Natural killer cell (primary cell): ENCODE measurements at regions not wholly inside any gene's neighbourhood (a gene's known extent, or its start where the extent isn't known, plus 50 kb on each side); places are given as distances from the start of the nearest gene placed in this dataset.

ENCODE experiments used
- ATAC-seq, 3 donors: fragments of 150-1000 bp in 2 of 3; fragments of 200-7000 bp in 1 of 3; cut with Tn5 transposase; 1 replicate in 1 of 3; 2 replicates in 2 of 3; pipeline ENCODE4 v1.10.0; 2021; ENCODE audit warnings: mild to moderate bottlenecking in 2 of 3, moderate library complexity in 2 of 3
- DNase-seq, 2 donors: peaks; one replicate each; pipeline versions ENCODE4 v3.0.0 to v3.0.0-alpha.2; 2013 to 2021; ENCODE audit warnings: mixed read lengths in 1 of 2
- H3K27ac ChIP-seq: one replicate; pipeline ENCODE4 v1.5.1; 2013; ENCODE audit warnings: mild to moderate bottlenecking, low read length
- H3K27me3 ChIP-seq: one replicate; pipeline ENCODE4 v1.6.1; 2013; ENCODE audit warnings: low read length; ENCODE audit not compliant: control insufficient read depth, insufficient read depth
- H3K36me3 ChIP-seq: one replicate; pipeline ENCODE4 v1.6.1; 2013; ENCODE audit warnings: low read length; ENCODE audit not compliant: control insufficient read depth, insufficient read depth
- H3K4me1 ChIP-seq: one replicate; pipeline ENCODE4 v1.6.1; 2013; ENCODE audit warnings: low read length; ENCODE audit not compliant: control insufficient read depth, insufficient read depth
- H3K4me3 ChIP-seq: one replicate; pipeline ENCODE4 v1.5.1; 2013; ENCODE audit warnings: low read length
- H3K9me3 ChIP-seq: one replicate; pipeline ENCODE4 v1.6.1; 2013; ENCODE audit warnings: low read length; ENCODE audit not compliant: control insufficient read depth, insufficient read depth
- H3K27ac Mint-ChIP-seq, 2 donors: one replicate each; pipeline ENCODE4 v1.8.0; 2022; ENCODE audit warnings: mild to moderate bottlenecking in 2 of 2, mixed read lengths in 2 of 2, moderate library complexity in 1 of 2
- H3K27me3 Mint-ChIP-seq, 2 donors: one replicate each; pipeline ENCODE4 v1.8.0; 2022; ENCODE audit warnings: low read depth in 2 of 2, mixed read lengths in 2 of 2
- H3K36me3 Mint-ChIP-seq: one replicate; pipeline ENCODE4 v1.8.0; 2022; ENCODE audit warnings: mixed read lengths
- H3K4me1 Mint-ChIP-seq, 2 donors: one replicate each; pipeline ENCODE4 v1.8.0; 2022; ENCODE audit warnings: mixed read lengths in 2 of 2
- H3K4me3 Mint-ChIP-seq: one replicate; pipeline ENCODE4 v1.8.0; 2022; ENCODE audit warnings: mild to moderate bottlenecking, moderate library complexity, mixed read lengths
- H3K9me3 Mint-ChIP-seq, 2 donors: one replicate each; pipeline ENCODE4 v1.8.0; 2022; ENCODE audit warnings: mixed read lengths in 2 of 2
- CTCF ChIP-seq: fragments of 200-600 bp; IDR thresholded peaks from one replicate; pipeline ENCODE4 v1.8.0; 2022; ENCODE audit warnings: antibody characterized with exemption
- WGBS: methylation state at CpG from one replicate; pipeline ENCODE4 v1.1.7; 2013; ENCODE audit warnings: missing lambda C conversion rate; ENCODE audit not compliant: insufficient coverage; 5-methylcytosine and 5-hydroxymethylcytosine counted together
- intact Hi-C: fragments of 100-400 bp; cut with micrococcal nuclease; formaldehyde crosslinking; loops from one replicate; pipeline ENCODE4 v1.14.2; 2022

- H3K36me3 Mint-ChIP-seq: no peaks in the 10 kb centered on the region
Measured at GRCh38 chr4:79205121-79205520, 120.7 kb downstream of the NAA11 start.

DNA sequence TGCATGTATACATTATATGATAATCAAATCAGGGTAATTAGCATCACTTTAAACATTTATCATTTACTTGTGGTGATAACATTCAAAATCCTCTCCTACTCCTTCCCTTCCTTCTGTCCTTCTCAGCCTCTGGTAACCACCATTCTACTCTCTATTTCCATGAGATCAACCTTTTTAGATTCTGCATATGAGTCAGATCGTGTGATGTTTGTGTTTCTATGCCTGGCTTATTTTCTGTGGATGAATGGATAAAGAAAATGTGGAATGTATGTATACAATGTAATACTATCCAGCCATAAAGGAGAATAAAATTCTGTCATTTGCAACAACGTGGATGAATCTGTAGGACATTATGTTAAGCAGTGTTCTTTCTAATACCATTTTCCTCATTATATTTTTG is 123.9 kb downstream of the NAA11 start:
- H3K27ac ChIP-seq: no peak overlapping the region
- Mint-ChIP-seq H3K27ac (no peak overlapping the region), H3K27me3 (no peaks in the 10 kb centered on the region), H3K4me1 (no peaks in the 10 kb centered on the region), H3K9me3 (peaks cover 3 to 6% of the 10 kb centered on the region in 2 donors), H3K36me3 (no peaks in the 10 kb centered on the region), H3K4me3 (no peak overlapping the region)
- no peak overlapping the region for H3K4me3 ChIP-seq
- H3K4me1 ChIP-seq: no peaks in the 10 kb centered on the region
- ATAC-seq (no peak), DNase-seq (no peak)
- H3K36me3 ChIP-seq: no peaks in the 10 kb centered on the region
- intact Hi-C loops: no loop called here
- H3K9me3 ChIP-seq: no peaks in the 10 kb centered on the region
- TF ChIP-seq CTCF: no peak
- no peaks in the 10 kb centered on the region for H3K27me3 ChIP-seq
- no CpG with 5 or more reads among the region's 2 CpGs for WGBS

More at GRCh38 chr4:79205121-79205520, 120.7 kb downstream of the NAA11 start:
- Mint-ChIP-seq H3K27me3 (no peaks in the 10 kb centered on the region), H3K4me3 (no peak overlapping the region), H3K4me1 (no peaks in the 10 kb centered on the region), H3K27ac (no peak overlapping the region), H3K9me3 (peaks cover 2 to 5% of the 10 kb centered on the region in 2 donors)
- no peaks in the 10 kb centered on the region for H3K9me3 ChIP-seq
- no peak overlapping the region for H3K27ac ChIP-seq
- no peak for TF ChIP-seq CTCF
- no peaks in the 10 kb centered on the region for H3K36me3 ChIP-seq
- H3K4me3 ChIP-seq: no peak overlapping the region
- H3K4me1 ChIP-seq: no peaks in the 10 kb centered on the region
- WGBS: 71% methylated on average over 1 of the region's 3 CpGs
- no peak for DNase-seq
- intact Hi-C loops: no loop called here
- H3K27me3 ChIP-seq: no peaks in the 10 kb centered on the region
- no peak for ATAC-seq

DNA sequence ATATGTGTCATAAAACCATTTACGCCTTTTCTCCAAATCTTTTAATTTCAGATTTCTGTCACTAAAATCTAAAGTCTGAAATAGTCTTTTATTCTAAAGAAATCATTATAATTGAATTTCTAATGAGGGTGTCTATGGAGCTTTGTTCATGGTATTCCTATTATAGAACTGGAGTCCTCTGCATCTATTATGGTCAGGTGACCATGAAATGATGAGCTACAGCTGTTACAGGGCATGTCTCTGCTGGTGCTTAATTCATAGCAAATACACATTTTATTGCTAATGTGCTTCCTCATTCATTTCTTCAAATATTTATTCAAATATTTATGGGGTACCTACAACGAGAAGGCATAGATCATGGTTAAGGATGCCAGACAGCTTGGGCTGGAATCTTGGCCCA is 126.1 kb downstream of the NAA11 start:
- ATAC-seq (no peak), DNase-seq (no peak)
- H3K27me3 Mint-ChIP-seq: no peaks in the 10 kb centered on the region
- 78% methylated on average over 1 of the region's 2 CpGs for WGBS
- no peaks in the 10 kb centered on the region for H3K4me1 Mint-ChIP-seq
- Histone ChIP-seq H3K4me1 (no peaks in the 10 kb centered on the region), H3K27me3 (no peaks in the 10 kb centered on the region), H3K4me3 (no peak overlapping the region), H3K36me3 (no peaks in the 10 kb centered on the region), H3K27ac (no peak overlapping the region), H3K9me3 (no peaks in the 10 kb centered on the region)
- no peak for TF ChIP-seq CTCF
- H3K9me3 Mint-ChIP-seq: peaks cover 8 to 14% of the 10 kb centered on the region in 2 donors
- H3K27ac Mint-ChIP-seq: no peak overlapping the region
- intact Hi-C loops: no loop called here
- H3K4me3 Mint-ChIP-seq: no peak overlapping the region
- H3K36me3 Mint-ChIP-seq: no peaks in the 10 kb centered on the region

DNA sequence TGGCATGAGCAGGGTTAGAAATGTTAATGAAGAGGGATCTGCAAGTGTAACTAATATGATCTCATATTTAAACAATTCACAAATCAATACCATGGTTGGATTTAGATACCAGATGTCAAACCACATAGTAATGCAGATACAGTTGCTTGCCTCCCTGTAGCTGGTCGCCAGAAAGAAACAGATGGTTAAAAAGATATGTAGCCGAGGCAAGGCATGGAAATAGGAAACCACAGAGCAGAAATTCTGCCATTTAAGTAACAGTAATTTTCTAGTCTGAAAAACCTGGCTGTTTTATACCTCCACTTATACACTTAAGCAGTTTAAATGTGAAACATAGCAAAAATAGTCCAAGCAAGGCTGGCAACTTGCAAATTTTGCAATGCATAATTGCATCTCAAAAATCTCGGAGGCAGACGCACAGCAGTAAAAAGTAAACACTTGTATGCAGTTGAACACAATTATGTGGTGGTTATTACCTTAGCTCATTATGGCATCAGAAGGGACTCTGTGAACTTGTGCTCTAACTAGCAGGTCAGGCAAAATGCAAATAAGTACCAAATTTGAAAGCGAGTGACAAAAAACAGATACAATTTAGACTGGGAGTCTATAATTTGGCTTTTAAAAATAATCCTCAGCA is 126.8 kb downstream of the NAA11 start:
- Mint-ChIP-seq H3K4me3 (no peak overlapping the region), H3K36me3 (no peaks in the 10 kb centered on the region), H3K27ac (no peak overlapping the region), H3K9me3 (peaks cover 11 to 17% of the 10 kb centered on the region in 2 donors), H3K27me3 (no peaks in the 10 kb centered on the region), H3K4me1 (no peaks in the 10 kb centered on the region)
- TF ChIP-seq CTCF: no peak
- ATAC-seq (no peak), DNase-seq (no peak)
- Histone ChIP-seq H3K9me3 (no peaks in the 10 kb centered on the region), H3K4me1 (no peaks in the 10 kb centered on the region), H3K27me3 (no peaks in the 10 kb centered on the region), H3K27ac (no peak overlapping the region), H3K4me3 (no peak overlapping the region), H3K36me3 (no peaks in the 10 kb centered on the region)
- intact Hi-C loops: no loop called here
- 59% methylated on average over 5 of the region's 5 CpGs for WGBS
